Right atrium auricular region (tissue), 2 donors: ENCODE measurements at regions not wholly inside any gene's neighbourhood (a gene's known extent, or its start where the extent isn't known, plus 50 kb on each side); places are given as distances from the start of the nearest gene placed in this dataset.

Experiments
- DNase-seq: peaks from one replicate; pipeline ENCODE4 v3.0.0-alpha.2; 2019; ENCODE audit warnings: low spot score
- H3K27ac ChIP-seq, 2 donors: fragments of 200-600 bp; sonication (generic); 1 replicate in 1 of 2; 2 replicates in 1 of 2; pipeline ENCODE4 v1.5.1; 2016 to 2019
- H3K27me3 ChIP-seq, 2 donors: fragments of 200-600 bp; sonication (generic); one replicate each; pipeline versions ENCODE4 v1.5.1 to v1.6.0; 2017 to 2019
- H3K36me3 ChIP-seq: fragments of 200-600 bp; sonication (generic); one replicate; pipeline ENCODE4 v1.5.1; 2016
- H3K4me1 ChIP-seq, 2 donors: fragments of 200-600 bp; sonication (generic); one replicate each; pipeline versions ENCODE4 v1.5.1 to v1.6.0; 2017 to 2019
- H3K4me3 ChIP-seq, 2 donors: fragments of 200-600 bp; sonication (generic); 1 replicate in 1 of 2; 2 replicates in 1 of 2; pipeline ENCODE4 v1.5.1; 2017 to 2019; ENCODE audit warnings: mild to moderate bottlenecking in 1 of 2, moderate library complexity in 1 of 2
- H3K9me3 ChIP-seq, 2 donors: fragments of 200-600 bp; sonication (generic); one replicate each; pipeline ENCODE4 v1.5.1; 2019
- TF ChIP-seq, protein P1 (sequence below), 2 donors: fragments of 200-600 bp; sonication (generic); IDR thresholded peaks; one replicate each; pipeline ENCODE4 v1.5.1; 2019; ENCODE audit warnings: antibody characterized with exemption in 2 of 2

DNA sequence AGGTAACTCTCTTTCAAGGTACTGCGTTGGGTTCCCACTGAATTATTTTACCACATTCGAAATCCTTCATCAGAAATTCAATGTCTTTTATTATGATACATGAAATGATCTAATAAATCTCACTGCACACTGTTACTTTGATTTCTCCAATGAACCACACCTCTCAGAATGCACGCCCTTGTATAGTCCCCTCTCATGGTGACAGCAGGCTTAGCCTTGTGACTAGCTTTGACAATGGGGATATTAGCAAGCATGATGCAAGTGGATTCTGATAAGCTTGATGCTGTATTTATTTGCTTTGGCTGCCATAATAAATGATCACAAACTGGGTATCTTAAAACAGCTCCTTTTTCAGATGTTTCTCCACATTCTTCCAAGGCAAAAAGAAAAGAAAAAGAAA, 100.4 kb upstream of the ETV6 start:
- H3K36me3 ChIP-seq: no peaks in the 10 kb centered on the region
- H3K9me3 ChIP-seq: no peaks in the 10 kb centered on the region
- DNase-seq: no peak
- no peak overlapping the region for H3K4me3 ChIP-seq
- H3K27me3 ChIP-seq: no peaks in the 10 kb centered on the region
- H3K4me1 ChIP-seq: no peaks in the 10 kb centered on the region
- no peak overlapping the region for H3K27ac ChIP-seq
- TF ChIP-seq, protein P1, sequence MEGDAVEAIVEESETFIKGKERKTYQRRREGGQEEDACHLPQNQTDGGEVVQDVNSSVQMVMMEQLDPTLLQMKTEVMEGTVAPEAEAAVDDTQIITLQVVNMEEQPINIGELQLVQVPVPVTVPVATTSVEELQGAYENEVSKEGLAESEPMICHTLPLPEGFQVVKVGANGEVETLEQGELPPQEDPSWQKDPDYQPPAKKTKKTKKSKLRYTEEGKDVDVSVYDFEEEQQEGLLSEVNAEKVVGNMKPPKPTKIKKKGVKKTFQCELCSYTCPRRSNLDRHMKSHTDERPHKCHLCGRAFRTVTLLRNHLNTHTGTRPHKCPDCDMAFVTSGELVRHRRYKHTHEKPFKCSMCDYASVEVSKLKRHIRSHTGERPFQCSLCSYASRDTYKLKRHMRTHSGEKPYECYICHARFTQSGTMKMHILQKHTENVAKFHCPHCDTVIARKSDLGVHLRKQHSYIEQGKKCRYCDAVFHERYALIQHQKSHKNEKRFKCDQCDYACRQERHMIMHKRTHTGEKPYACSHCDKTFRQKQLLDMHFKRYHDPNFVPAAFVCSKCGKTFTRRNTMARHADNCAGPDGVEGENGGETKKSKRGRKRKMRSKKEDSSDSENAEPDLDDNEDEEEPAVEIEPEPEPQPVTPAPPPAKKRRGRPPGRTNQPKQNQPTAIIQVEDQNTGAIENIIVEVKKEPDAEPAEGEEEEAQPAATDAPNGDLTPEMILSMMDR (IDR thresholded peaks at IDR 0.05): no peak

DNA sequence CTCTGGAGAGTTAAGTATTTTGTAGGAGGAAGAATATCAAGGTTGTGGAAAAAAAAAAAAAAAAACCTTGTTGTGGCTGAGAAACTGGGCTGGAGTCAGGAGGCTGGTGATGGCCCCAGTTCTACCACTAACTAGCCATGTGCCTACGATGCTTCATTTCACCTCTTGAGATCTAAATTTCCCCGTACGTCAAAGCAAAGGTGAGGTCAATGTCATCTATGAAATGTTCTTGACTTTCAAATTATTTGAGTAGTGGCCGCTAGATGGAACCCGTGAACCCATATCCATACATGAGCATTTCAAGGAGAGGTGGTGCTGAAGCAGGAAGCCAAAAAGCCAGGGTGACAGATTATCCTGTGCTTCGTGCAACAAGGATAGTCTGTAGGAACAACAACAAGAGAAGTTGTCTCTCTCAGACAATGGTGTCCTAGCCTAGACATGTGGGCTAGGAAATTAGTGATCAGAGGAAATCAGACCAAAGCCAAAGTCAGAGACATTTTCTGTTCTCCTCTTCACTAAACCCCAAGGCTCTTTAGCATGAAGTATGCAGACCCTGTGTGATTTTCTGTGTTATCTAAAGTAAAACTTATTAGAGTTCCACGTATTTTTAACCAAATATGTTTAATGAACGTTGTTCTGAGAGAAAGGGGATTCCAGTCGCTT, 95.5 kb upstream of the ETV6 start:
- no peaks in the 10 kb centered on the region for H3K27me3 ChIP-seq
- no peak for DNase-seq
- no peaks in the 10 kb centered on the region for H3K9me3 ChIP-seq
- TF ChIP-seq, protein P1 (IDR thresholded peaks at IDR 0.05): peak in 1 of 2 donors; percentile 64
- no peaks in the 10 kb centered on the region for H3K4me1 ChIP-seq
- no peak overlapping the region for H3K27ac ChIP-seq
- H3K36me3 ChIP-seq: no peaks in the 10 kb centered on the region
- H3K4me3 ChIP-seq: no peak overlapping the region

DNA sequence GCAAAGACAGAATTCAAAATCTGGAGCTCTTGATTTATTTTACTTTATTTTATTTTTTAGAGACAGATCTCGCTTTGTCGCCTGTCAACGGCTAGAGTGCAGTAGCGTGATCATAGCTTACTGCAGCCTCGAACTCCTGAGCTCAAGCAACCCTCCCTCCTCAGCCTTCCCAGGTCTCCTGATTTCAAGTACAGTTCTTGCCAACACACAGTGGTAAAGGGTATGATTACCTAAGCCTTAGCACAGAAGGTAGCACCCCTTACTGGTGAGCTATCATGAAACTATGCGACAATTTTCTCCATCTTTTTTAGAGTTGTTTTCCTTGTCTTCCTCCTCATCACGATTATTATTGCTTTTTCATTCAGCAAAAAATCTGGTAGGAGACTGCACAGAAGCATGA, 94.3 kb upstream of the ETV6 start:
- Histone ChIP-seq H3K27ac (no peak overlapping the region), H3K9me3 (no peaks in the 10 kb centered on the region), H3K36me3 (no peaks in the 10 kb centered on the region), H3K4me3 (no peak overlapping the region), H3K27me3 (no peaks in the 10 kb centered on the region), H3K4me1 (no peaks in the 10 kb centered on the region)
- no peak for DNase-seq
- TF ChIP-seq, protein P1 (IDR thresholded peaks at IDR 0.05): no peak

DNA sequence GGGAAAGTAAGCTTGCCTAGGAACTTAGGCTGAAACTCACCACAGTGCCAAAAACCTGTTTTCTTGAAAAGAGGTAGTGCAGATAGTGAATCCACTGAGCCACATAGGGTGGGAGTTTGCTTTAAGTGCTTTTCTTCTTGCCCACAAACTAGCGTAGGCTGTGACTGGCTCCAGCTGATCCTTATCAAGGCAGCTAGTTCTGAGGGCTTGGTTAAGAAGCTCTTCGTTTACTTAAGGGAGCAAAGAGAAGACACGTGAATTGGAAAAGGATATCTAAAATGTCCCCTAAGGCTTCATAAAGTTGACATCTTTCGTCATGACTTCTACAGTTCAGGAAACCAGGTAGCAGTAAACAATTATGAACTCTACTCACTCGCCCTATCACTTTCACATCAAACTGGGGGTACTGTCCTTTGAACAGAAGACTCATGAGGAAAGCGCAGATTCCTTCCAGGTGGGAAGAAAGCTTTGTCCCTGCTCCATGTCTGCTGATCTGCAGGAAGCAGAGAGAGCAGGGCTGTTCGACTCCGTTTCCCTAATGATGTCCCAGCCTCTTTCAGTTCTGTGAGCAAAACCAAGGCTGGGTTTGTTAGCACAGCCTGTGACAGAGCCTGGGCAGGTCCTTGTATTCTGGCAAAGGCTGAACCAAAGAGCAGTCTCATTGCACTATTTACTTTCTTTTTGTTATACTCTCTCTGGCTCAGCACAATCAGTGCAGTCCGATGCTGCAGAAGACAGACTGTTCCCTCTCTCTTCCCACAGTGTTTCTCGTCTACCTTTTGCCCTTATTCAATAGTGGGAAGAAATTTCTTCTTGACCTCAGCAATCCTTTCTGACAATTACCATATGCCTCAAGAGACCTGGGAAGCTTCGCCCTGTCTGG, 93.5 kb upstream of the ETV6 start:
- TF ChIP-seq, protein P1 (IDR thresholded peaks at IDR 0.05): no peak
- H3K27ac ChIP-seq: no peak overlapping the region
- DNase-seq: no peak
- H3K27me3 ChIP-seq: no peaks in the 10 kb centered on the region
- no peaks in the 10 kb centered on the region for H3K36me3 ChIP-seq
- H3K4me3 ChIP-seq: peak overlapping the region in 1 of 2 donors; percentile 1
- no peaks in the 10 kb centered on the region for H3K4me1 ChIP-seq
- H3K9me3 ChIP-seq: no peaks in the 10 kb centered on the region

DNA sequence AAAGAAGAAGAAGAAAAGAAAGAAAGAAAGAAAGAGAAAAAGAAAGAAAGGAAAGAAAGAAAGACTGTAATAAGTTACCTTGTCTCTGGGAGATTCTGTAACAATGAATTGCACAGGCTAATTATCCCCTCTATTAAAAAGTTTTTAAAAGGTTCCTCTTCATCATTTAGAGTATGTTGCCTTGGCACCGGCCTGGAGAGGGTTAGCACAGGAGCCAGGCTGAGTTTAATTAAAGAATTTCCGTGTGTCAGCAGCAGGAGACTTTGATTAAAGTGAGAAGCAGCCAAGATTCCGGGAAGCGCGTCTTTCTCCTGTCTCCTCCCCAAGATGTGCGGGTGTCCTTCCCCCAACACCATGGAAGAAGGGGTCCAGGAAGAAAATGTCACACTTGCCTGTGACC, 92.8 kb upstream of the ETV6 start:
- TF ChIP-seq, protein P1 (IDR thresholded peaks at IDR 0.05): no peak
- Histone ChIP-seq H3K36me3 (no peaks in the 10 kb centered on the region), H3K27ac (no peak overlapping the region), H3K27me3 (no peaks in the 10 kb centered on the region), H3K4me3 (no peak overlapping the region), H3K9me3 (no peaks in the 10 kb centered on the region), H3K4me1 (no peaks in the 10 kb centered on the region)
- no peak for DNase-seq
